ENCODE measurements at regions not wholly inside any gene's neighbourhood (a gene's known extent, or its start where the extent isn't known, plus 50 kb on each side); places are given as distances from the start of the nearest gene placed in this dataset.

- TF ChIP-seq LEF1 (IDR thresholded peaks at IDR 0.05; ENCODE audit: borderline replicate concordance) (no peak), CTBP1 (IDR thresholded peaks at IDR 0.05; ENCODE audit: borderline replicate concordance) (no peak), L3MBTL2 (conservative IDR thresholded peaks at IDR 0.05) (no peak), SP1 (IDR thresholded peaks at IDR 0.05) (no peak), ELF4 (IDR thresholded peaks at IDR 0.05) (no peak), PKNOX1 (IDR thresholded peaks at IDR 0.05) (no peak), ARNT (IDR thresholded peaks at IDR 0.05) (no peak)
- ChIA-PET POLR2A (no interaction called here), CTCF (no interaction called here)
- no peak for DNase-seq (ENCODE audit: extremely low spot score)
These were observed 829.4 kb upstream of the DPPA4 start for GRCh38 chr3:110166791-110167190.

GRCh38 chr3:110174908-110175307 lies 837.6 kb upstream of the DPPA4 start:
- DNase-seq (ENCODE audit: extremely low spot score) = no peak
- TF ChIP-seq FOXK2 (IDR thresholded peaks at IDR 0.05) (no peak), BHLHE40 (IDR thresholded peaks at IDR 0.05; ENCODE audit: borderline replicate concordance) (no peak)
- CTCF ChIA-PET = no interaction called here
- POLR2A ChIA-PET = no interaction called here

GRCh38 chr3:110178965-110179364 lies 841.6 kb upstream of the DPPA4 start:
- ChIA-PET POLR2A (no interaction called here), CTCF (no interaction called here)
- no peak for DNase-seq (ENCODE audit: extremely low spot score)
- TF ChIP-seq FOXK2 (IDR thresholded peaks at IDR 0.05) = no peak
- TF ChIP-seq BHLHE40 (IDR thresholded peaks at IDR 0.05; ENCODE audit: borderline replicate concordance) = no peak
- TF ChIP-seq TARDBP (IDR thresholded peaks at IDR 0.05) = no peak
- no peak for TF ChIP-seq L3MBTL2 (conservative IDR thresholded peaks at IDR 0.05)
- TF ChIP-seq ZNF384 (IDR thresholded peaks at IDR 0.05) = no peak
- no peak for TF ChIP-seq PKNOX1 (IDR thresholded peaks at IDR 0.05)
- no peak for TF ChIP-seq ELF4 (IDR thresholded peaks at IDR 0.05)
- TF ChIP-seq ARNT (IDR thresholded peaks at IDR 0.05) = no peak
- no peak for TF ChIP-seq CTBP1 (IDR thresholded peaks at IDR 0.05; ENCODE audit: borderline replicate concordance)
- TF ChIP-seq FOXA1 (IDR thresholded peaks at IDR 0.05) = no peak
- TF ChIP-seq SUZ12 (IDR thresholded peaks at IDR 0.05) = no peak
- TF ChIP-seq SP1 (IDR thresholded peaks at IDR 0.05) = no peak
- TF ChIP-seq FOXM1 (IDR thresholded peaks at IDR 0.05; ENCODE audit: borderline replicate concordance) = no peak
- no peak for TF ChIP-seq NFRKB (IDR thresholded peaks at IDR 0.05)

- CTCF ChIA-PET = no interaction called here
- POLR2A ChIA-PET = no interaction called here
- DNase-seq (ENCODE audit: extremely low spot score) = no peak
- TF ChIP-seq LEF1 (IDR thresholded peaks at IDR 0.05; ENCODE audit: borderline replicate concordance) = no peak
- no peak for TF ChIP-seq TARDBP (IDR thresholded peaks at IDR 0.05)
- no peak for TF ChIP-seq ELF4 (IDR thresholded peaks at IDR 0.05)
- TF ChIP-seq NFRKB (IDR thresholded peaks at IDR 0.05) = no peak
- TF ChIP-seq SUZ12 (IDR thresholded peaks at IDR 0.05) = no peak
- no peak for TF ChIP-seq FOXA1 (IDR thresholded peaks at IDR 0.05)
- no peak for TF ChIP-seq BHLHE40 (IDR thresholded peaks at IDR 0.05; ENCODE audit: borderline replicate concordance)
- no peak for TF ChIP-seq FOXM1 (IDR thresholded peaks at IDR 0.05; ENCODE audit: borderline replicate concordance)
- TF ChIP-seq L3MBTL2 (conservative IDR thresholded peaks at IDR 0.05) = no peak
- no peak for TF ChIP-seq ZNF384 (IDR thresholded peaks at IDR 0.05)
These were observed 843.4 kb upstream of the DPPA4 start for GRCh38 chr3:110180733-110181132.

- TF ChIP-seq NFRKB (IDR thresholded peaks at IDR 0.05) (no peak), PKNOX1 (IDR thresholded peaks at IDR 0.05) (no peak), SP1 (IDR thresholded peaks at IDR 0.05) (no peak), FOXM1 (IDR thresholded peaks at IDR 0.05; ENCODE audit: borderline replicate concordance) (no peak), FOXA1 (IDR thresholded peaks at IDR 0.05) (no peak), TARDBP (IDR thresholded peaks at IDR 0.05) (no peak), L3MBTL2 (conservative IDR thresholded peaks at IDR 0.05) (no peak), SUZ12 (IDR thresholded peaks at IDR 0.05) (no peak), ELF4 (IDR thresholded peaks at IDR 0.05) (no peak), BHLHE40 (IDR thresholded peaks at IDR 0.05; ENCODE audit: borderline replicate concordance) (no peak), HDGF (IDR thresholded peaks at IDR 0.05; ENCODE audit: borderline replicate concordance) (no peak), ARNT (IDR thresholded peaks at IDR 0.05) (no peak), FOXK2 (IDR thresholded peaks at IDR 0.05) (no peak), LEF1 (IDR thresholded peaks at IDR 0.05; ENCODE audit: borderline replicate concordance) (no peak), CTBP1 (IDR thresholded peaks at IDR 0.05; ENCODE audit: borderline replicate concordance) (no peak), ZNF384 (IDR thresholded peaks at IDR 0.05) (no peak)
- POLR2A ChIA-PET = no interaction called here
- CTCF ChIA-PET = no interaction called here
- DNase-seq (ENCODE audit: extremely low spot score) = no peak
These were observed 843.9 kb upstream of the DPPA4 start for GRCh38 chr3:110181226-110181625.

GRCh38 chr3:110184536-110184935 lies 847.2 kb upstream of the DPPA4 start:
- ChIA-PET POLR2A (no interaction called here), CTCF (no interaction called here)
- TF ChIP-seq LEF1 (IDR thresholded peaks at IDR 0.05; ENCODE audit: borderline replicate concordance) (no peak), HDGF (IDR thresholded peaks at IDR 0.05; ENCODE audit: borderline replicate concordance) (no peak), L3MBTL2 (conservative IDR thresholded peaks at IDR 0.05) (no peak), TARDBP (IDR thresholded peaks at IDR 0.05) (no peak), SUZ12 (IDR thresholded peaks at IDR 0.05) (no peak), CTBP1 (IDR thresholded peaks at IDR 0.05; ENCODE audit: borderline replicate concordance) (no peak), ZNF384 (IDR thresholded peaks at IDR 0.05) (no peak), NFRKB (IDR thresholded peaks at IDR 0.05) (no peak), ARNT (IDR thresholded peaks at IDR 0.05) (no peak), FOXK2 (IDR thresholded peaks at IDR 0.05) (no peak), BHLHE40 (IDR thresholded peaks at IDR 0.05; ENCODE audit: borderline replicate concordance) (no peak), FOXM1 (IDR thresholded peaks at IDR 0.05; ENCODE audit: borderline replicate concordance) (no peak), FOXA1 (IDR thresholded peaks at IDR 0.05) (no peak), PKNOX1 (IDR thresholded peaks at IDR 0.05) (no peak), ELF4 (IDR thresholded peaks at IDR 0.05) (no peak), SP1 (IDR thresholded peaks at IDR 0.05) (no peak)
- no peak for DNase-seq (ENCODE audit: extremely low spot score)

Measured in HEK293T (cell line).